Astrocyte (in vitro differentiated cells and primary cell): ENCODE measurements at regions not wholly inside any gene's neighbourhood (a gene's known extent, or its start where the extent isn't known, plus 50 kb on each side); places are given as distances from the start of the nearest gene placed in this dataset.

Experiments used
- DNase-seq: peaks from one replicate; pipeline ENCODE4 v3.0.0-alpha.2; 2010; ENCODE audit warnings: low read depth
- FAIRE-seq: peaks from 2 replicates; lab custom pipeline; 2011; peaks lifted over from hg19 to GRCh38; lab: Jason Lieb, UNC
- H2AFZ ChIP-seq: 2 replicates; pipeline ENCODE4 v1.6.0; 2012; ENCODE audit warnings: low read depth, low read length, inconsistent platforms
- H3K27ac ChIP-seq: 2 replicates; pipeline ENCODE4 v1.5.1; 2011; ENCODE audit warnings: low read depth, low read length, inconsistent platforms
- H3K27me3 ChIP-seq: 2 replicates; pipeline ENCODE4 v1.6.0; 2011; ENCODE audit warnings: low read length, inconsistent platforms; ENCODE audit not compliant: insufficient read depth
- H3K36me3 ChIP-seq: 2 replicates; pipeline ENCODE4 v1.5.1; 2011; ENCODE audit warnings: low read length, inconsistent platforms; ENCODE audit not compliant: insufficient read depth
- H3K4me1 ChIP-seq: 2 replicates; pipeline ENCODE4 v1.5.1; 2011; ENCODE audit warnings: low read length, inconsistent platforms; ENCODE audit not compliant: insufficient read depth
- H3K4me2 ChIP-seq: 2 replicates; pipeline ENCODE4 v1.6.0; 2012; ENCODE audit warnings: low read length, inconsistent platforms
- H3K4me3 ChIP-seq: 2 replicates; pipeline ENCODE4 v1.5.1; 2011; ENCODE audit warnings: low read depth, mild to moderate bottlenecking, low read length, inconsistent platforms; ENCODE audit not compliant: insufficient read depth
- H3K79me2 ChIP-seq: 2 replicates; pipeline ENCODE4 v1.6.0; 2012; ENCODE audit warnings: mild to moderate bottlenecking, low read length, inconsistent platforms; ENCODE audit not compliant: insufficient read depth
- H3K9ac ChIP-seq: 2 replicates; pipeline ENCODE4 v1.6.0; 2012; ENCODE audit warnings: mild to moderate bottlenecking, low read length, inconsistent platforms
- H3K9me3 ChIP-seq: 2 replicates; pipeline ENCODE4 v1.5.1; 2012; ENCODE audit warnings: low read depth, mild to moderate bottlenecking, low read length, inconsistent platforms; ENCODE audit not compliant: insufficient read depth
- H4K20me1 ChIP-seq: 2 replicates; pipeline ENCODE4 v1.6.0; 2012; ENCODE audit warnings: low read length, inconsistent platforms; ENCODE audit not compliant: insufficient read depth
- H3K27ac Mint-ChIP-seq: one replicate; pipeline ENCODE4 v1.8.0; 2021; ENCODE audit warnings: mild to moderate bottlenecking, mixed read lengths; ENCODE audit not compliant: unreplicated experiment
- H3K27me3 Mint-ChIP-seq: one replicate; pipeline ENCODE4 v1.8.0; 2021; ENCODE audit warnings: low read depth, mixed read lengths; ENCODE audit not compliant: unreplicated experiment
- H3K36me3 Mint-ChIP-seq: one replicate; pipeline ENCODE4 v1.8.0; 2021; ENCODE audit warnings: low read depth, mixed read lengths; ENCODE audit not compliant: unreplicated experiment
- H3K4me1 Mint-ChIP-seq: one replicate; pipeline ENCODE4 v1.8.0; 2021; ENCODE audit warnings: low read depth, mixed read lengths; ENCODE audit not compliant: unreplicated experiment
- H3K4me3 Mint-ChIP-seq: one replicate; pipeline ENCODE4 v1.8.0; 2021; ENCODE audit warnings: mild to moderate bottlenecking, moderate library complexity, mixed read lengths; ENCODE audit not compliant: unreplicated experiment
- H3K9me3 Mint-ChIP-seq: one replicate; pipeline ENCODE4 v1.8.0; 2021; ENCODE audit warnings: mild to moderate bottlenecking, mixed read lengths; ENCODE audit not compliant: unreplicated experiment
- EZH2 ChIP-seq: IDR thresholded peaks from 2 replicates; pipeline ENCODE4 v1.6.1; 2012; ENCODE audit warnings: mild to moderate bottlenecking, low read length, inconsistent platforms; ENCODE audit not compliant: insufficient read depth
- TF ChIP-seq, protein P1 (sequence below): IDR thresholded peaks from 2 replicates; pipeline ENCODE4 v1.5.1; 2011; ENCODE audit warnings: low read depth, mild to moderate bottlenecking, inconsistent platforms, low read length, moderate library complexity; ENCODE audit not compliant: insufficient read depth

DNA sequence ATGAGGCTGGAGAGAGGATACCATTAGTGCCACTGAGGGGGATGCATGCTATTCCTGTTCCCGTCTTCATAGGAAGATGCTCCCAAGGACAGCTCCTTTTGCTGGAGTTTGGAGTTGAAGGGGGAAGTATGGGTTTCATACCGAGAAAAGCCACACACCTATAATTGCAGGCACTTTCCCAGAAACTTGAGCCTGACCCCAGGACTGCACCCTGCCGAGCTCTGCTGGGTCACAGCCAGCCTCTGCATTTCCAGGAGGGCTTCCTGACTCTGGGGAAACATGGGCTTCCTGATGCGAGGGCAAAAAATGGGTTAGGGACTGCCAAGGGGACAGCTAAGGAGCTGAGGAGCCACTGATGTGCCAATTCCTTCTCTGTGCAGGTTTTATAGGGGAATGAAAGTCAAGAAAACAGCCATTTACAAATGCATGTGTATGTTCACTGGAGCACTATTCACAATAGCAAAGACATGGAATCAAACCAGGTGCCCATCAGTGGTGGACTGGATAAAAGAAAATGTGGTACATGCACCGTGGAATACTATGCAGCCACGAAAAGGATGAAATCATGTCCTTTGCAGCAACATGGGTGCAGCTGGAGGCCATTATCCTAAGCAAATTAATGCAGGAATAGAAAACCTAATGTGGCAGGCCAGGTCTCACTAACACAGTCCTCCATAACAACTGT lies 104.5 kb downstream of the ACAA2 start:
- Histone ChIP-seq H3K27ac (no peak overlapping the region), H4K20me1 (no peaks in the 10 kb centered on the region), H3K4me1 (peaks cover 8% of the 10 kb centered on the region), H2AFZ (no peak overlapping the region), H3K79me2 (no peaks in the 10 kb centered on the region), H3K9ac (no peak overlapping the region), H3K36me3 (no peaks in the 10 kb centered on the region), H3K27me3 (no peaks in the 10 kb centered on the region), H3K4me2 (no peak overlapping the region), H3K9me3 (no peaks in the 10 kb centered on the region), H3K4me3 (no peak overlapping the region)
- Mint-ChIP-seq H3K27me3 (peaks cover 21% of the 10 kb centered on the region), H3K4me1 (peaks cover 8% of the 10 kb centered on the region), H3K36me3 (peaks cover 2% of the 10 kb centered on the region), H3K27ac (no peak overlapping the region), H3K9me3 (no peaks in the 10 kb centered on the region), H3K4me3 (no peak overlapping the region)
- TF ChIP-seq, protein P1, sequence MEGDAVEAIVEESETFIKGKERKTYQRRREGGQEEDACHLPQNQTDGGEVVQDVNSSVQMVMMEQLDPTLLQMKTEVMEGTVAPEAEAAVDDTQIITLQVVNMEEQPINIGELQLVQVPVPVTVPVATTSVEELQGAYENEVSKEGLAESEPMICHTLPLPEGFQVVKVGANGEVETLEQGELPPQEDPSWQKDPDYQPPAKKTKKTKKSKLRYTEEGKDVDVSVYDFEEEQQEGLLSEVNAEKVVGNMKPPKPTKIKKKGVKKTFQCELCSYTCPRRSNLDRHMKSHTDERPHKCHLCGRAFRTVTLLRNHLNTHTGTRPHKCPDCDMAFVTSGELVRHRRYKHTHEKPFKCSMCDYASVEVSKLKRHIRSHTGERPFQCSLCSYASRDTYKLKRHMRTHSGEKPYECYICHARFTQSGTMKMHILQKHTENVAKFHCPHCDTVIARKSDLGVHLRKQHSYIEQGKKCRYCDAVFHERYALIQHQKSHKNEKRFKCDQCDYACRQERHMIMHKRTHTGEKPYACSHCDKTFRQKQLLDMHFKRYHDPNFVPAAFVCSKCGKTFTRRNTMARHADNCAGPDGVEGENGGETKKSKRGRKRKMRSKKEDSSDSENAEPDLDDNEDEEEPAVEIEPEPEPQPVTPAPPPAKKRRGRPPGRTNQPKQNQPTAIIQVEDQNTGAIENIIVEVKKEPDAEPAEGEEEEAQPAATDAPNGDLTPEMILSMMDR: no peak
- FAIRE-seq (no peak), DNase-seq (no peak)

DNA sequence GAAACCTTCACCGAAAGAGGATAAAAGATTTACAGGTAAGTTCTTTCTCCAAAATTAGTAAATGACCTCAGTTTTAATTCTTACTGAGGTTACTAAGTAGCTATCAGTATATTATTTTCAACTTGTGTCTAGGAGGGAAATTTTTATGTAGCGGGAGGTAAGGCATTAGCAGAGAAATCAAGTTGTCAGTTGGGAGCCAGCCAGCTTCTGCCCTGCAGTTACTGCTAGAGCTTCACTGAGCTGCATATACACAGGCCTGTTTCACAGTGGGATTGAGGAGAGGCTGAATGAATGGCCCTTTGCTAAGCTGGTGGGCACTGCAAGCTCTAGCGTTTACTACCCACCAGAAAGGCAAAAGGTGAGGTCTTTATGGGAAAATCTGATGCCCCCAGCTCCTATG lies 105.7 kb downstream of the ACAA2 start:
- H3K4me1 Mint-ChIP-seq: peaks cover 8% of the 10 kb centered on the region
- Histone ChIP-seq H3K4me3 (no peak overlapping the region), H4K20me1 (no peaks in the 10 kb centered on the region), H2AFZ (no peak overlapping the region), H3K4me2 (no peak overlapping the region), H3K79me2 (no peaks in the 10 kb centered on the region), H3K9ac (no peak overlapping the region), H3K9me3 (no peaks in the 10 kb centered on the region), H3K36me3 (no peaks in the 10 kb centered on the region), H3K27ac (no peak overlapping the region), H3K27me3 (no peaks in the 10 kb centered on the region), H3K4me1 (peaks cover 8% of the 10 kb centered on the region)
- no peak overlapping the region for H3K4me3 Mint-ChIP-seq
- peaks cover 2% of the 10 kb centered on the region for H3K36me3 Mint-ChIP-seq
- no peaks in the 10 kb centered on the region for H3K9me3 Mint-ChIP-seq
- H3K27me3 Mint-ChIP-seq: peaks cover 19% of the 10 kb centered on the region
- no peak for FAIRE-seq
- DNase-seq: no peak
- TF ChIP-seq, protein P1: no peak
- TF ChIP-seq EZH2: no peak
- H3K27ac Mint-ChIP-seq: no peak overlapping the region

DNA sequence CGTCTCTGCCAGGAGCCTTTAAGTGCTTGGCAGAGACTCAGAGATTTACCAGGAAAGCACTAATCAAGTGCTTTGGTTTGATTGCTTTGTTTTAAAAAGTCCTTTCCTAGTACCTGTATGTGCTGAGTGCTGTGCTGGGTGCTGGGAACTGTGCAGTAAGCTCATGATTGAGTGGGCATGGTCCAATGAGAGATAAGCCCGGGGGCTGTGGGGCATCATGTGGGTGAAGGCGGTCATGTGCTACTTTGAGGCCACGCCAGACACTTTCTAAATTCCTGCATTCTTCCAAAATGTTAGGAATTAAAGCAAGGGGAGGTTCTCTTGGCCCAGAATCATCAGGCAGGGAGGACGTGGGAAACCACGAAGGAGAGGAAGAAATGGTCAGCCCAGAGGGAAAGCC lies 109.0 kb downstream of the ACAA2 start:
- Histone ChIP-seq H2AFZ (no peak overlapping the region), H4K20me1 (no peaks in the 10 kb centered on the region), H3K9ac (no peak overlapping the region)

More for the DNA sequence above, 109.0 kb downstream of the ACAA2 start:
- peaks cover 8% of the 10 kb centered on the region for H3K4me1 Mint-ChIP-seq
- H3K4me3 Mint-ChIP-seq: no peak overlapping the region
- H3K4me2 ChIP-seq: no peak overlapping the region
- H3K36me3 ChIP-seq: no peaks in the 10 kb centered on the region
- no peak for FAIRE-seq
- H3K27ac ChIP-seq: no peak overlapping the region
- H3K9me3 ChIP-seq: no peaks in the 10 kb centered on the region
- H3K79me2 ChIP-seq: no peaks in the 10 kb centered on the region
- no peaks in the 10 kb centered on the region for H3K27me3 Mint-ChIP-seq
- TF ChIP-seq, protein P1: no peak
- no peak for TF ChIP-seq EZH2
- no peaks in the 10 kb centered on the region for H3K27me3 ChIP-seq
- H3K4me1 ChIP-seq: peaks cover 11% of the 10 kb centered on the region
- H3K9me3 Mint-ChIP-seq: no peaks in the 10 kb centered on the region
- DNase-seq: peak; percentile 52
- H3K36me3 Mint-ChIP-seq: no peaks in the 10 kb centered on the region
- no peak overlapping the region for H3K4me3 ChIP-seq
- H3K27ac Mint-ChIP-seq: no peak overlapping the region
